Psoas muscle (tissue), 7 donors: ENCODE measurements at regions not wholly inside any gene's neighbourhood (a gene's known extent, or its start where the extent isn't known, plus 50 kb on each side); places are given as distances from the start of the nearest gene placed in this dataset.
"Not testable (repeated sequence)": the region's sequence is repeated elsewhere in the genome, so short reads cannot be mapped to it uniquely, and the experiment has no call there.

Experiments used
- ATAC-seq, 4 donors: fragments of 200-7000 bp; cut with Tn5 transposase; one replicate each; pipeline ENCODE4 v1.9.1; 2020; ENCODE audit warnings: moderate library complexity in 3 of 4, mild to moderate bottlenecking in 2 of 4
- DNase-seq, 2 donors: peaks; one replicate each; pipeline ENCODE4 v3.0.0-alpha.2; 2020
- H3K27ac ChIP-seq: fragments of 200-600 bp; one replicate; pipeline ENCODE4 v1.8.0; 2022
- H3K27me3 ChIP-seq, 3 donors: fragments of 200-600 bp in 1 of 3; one replicate each; pipeline versions ENCODE4 v1.6.1 to v1.8.0; 2013 to 2022; ENCODE audit warnings: low read length in 2 of 3, mild to moderate bottlenecking in 2 of 3, moderate library complexity in 1 of 3; ENCODE audit not compliant: insufficient read depth in 3 of 3
- H3K36me3 ChIP-seq, 2 donors: fragments of 200-600 bp in 1 of 2; one replicate each; pipeline versions ENCODE4 v1.6.1 to v1.8.0; 2013 to 2022; ENCODE audit warnings: low read depth in 1 of 2, mild to moderate bottlenecking in 1 of 2, moderate library complexity in 1 of 2; ENCODE audit not compliant: insufficient read depth in 1 of 2
- H3K4me1 ChIP-seq: fragments of 200-600 bp; one replicate; pipeline ENCODE4 v1.8.0; 2022
- H3K4me3 ChIP-seq: fragments of 200-600 bp; one replicate; pipeline ENCODE4 v1.8.0; 2022; ENCODE audit warnings: mild to moderate bottlenecking
- H3K9me3 ChIP-seq: fragments of 200-600 bp; one replicate; pipeline ENCODE4 v1.8.0; 2022
- WGBS, 3 donors: extraction: QIAGEN DNeasy Blood & Tissue Kit; methylation state at CpG; one replicate each; pipeline versions ENCODE4 v1.1.6 to v1.1.7; 2013; 5-methylcytosine and 5-hydroxymethylcytosine counted together
- intact Hi-C, 2 donors: fragments of 100-400 bp; cut with DNase I; formaldehyde crosslinking; loops; one replicate each; pipeline versions ENCODE4 v1.11.0 to v1.14.2; 2022
- TF ChIP-seq, protein P1 (sequence below): fragments of 200-600 bp; IDR thresholded peaks from one replicate; pipeline ENCODE4 v1.8.0; 2022; ENCODE audit warnings: antibody characterized with exemption
- donor health status: healthy with polysubstance abuse.
- donor health status: DM: no; HTN: no; CAD: no; lungs with moderate emphysema.
- donor health status: Bipolar disorder and iron deficiency.
- donor health status: healthy.
- donor health status: DM: yes; HTN: yes; CAD: no.
- donor health status: DM: no; HTN: no; CAD: no.
- donor health status: DM: yes; HTN: yes; CAD: no.

DNA sequence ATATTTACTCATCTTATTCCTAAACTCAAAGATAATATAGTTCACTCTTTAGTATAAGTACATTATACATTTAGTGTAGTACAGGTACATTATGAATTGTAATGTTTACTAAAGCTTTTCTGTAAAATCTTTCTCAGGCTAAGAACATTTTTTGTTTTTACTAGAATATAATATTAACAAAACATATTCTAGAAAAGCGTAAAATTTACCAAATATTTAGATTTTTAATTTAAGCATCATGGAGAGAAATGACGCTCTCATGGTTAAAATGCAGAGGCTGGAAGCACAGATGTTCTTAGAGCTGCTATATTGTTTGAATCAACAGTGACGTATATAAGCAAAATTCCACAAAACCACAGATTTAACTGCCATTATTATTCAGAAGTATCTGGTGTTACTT lies 54.7 kb upstream of the NBPF15 start:
- intact Hi-C loops, DNase-seq, H3K4me3 ChIP-seq, ATAC-seq, H3K36me3 ChIP-seq, H3K27me3 ChIP-seq, H3K9me3 ChIP-seq, H3K27ac ChIP-seq, H3K4me1 ChIP-seq: not testable (repeated sequence)
- WGBS, 3 donors: 91 to 95% methylated on average over 2 to 3 of the region's 3 CpGs; no CpG with 5 or more reads in 1 of the 3 donors

- H3K36me3 ChIP-seq, H3K27ac ChIP-seq, ATAC-seq, DNase-seq, H3K4me3 ChIP-seq, H3K9me3 ChIP-seq, H3K4me1 ChIP-seq, intact Hi-C loops, H3K27me3 ChIP-seq: not testable (repeated sequence)
- 91 to 99% (median 98%) methylated on average over 2 of the region's 2 CpGs for WGBS, 3 donors
These were observed 55.4 kb upstream of the NBPF15 start for GRCh38 chr1:144516906-144517305.

- H3K27ac ChIP-seq, H3K27me3 ChIP-seq, H3K4me1 ChIP-seq, H3K36me3 ChIP-seq, intact Hi-C loops, H3K4me3 ChIP-seq, DNase-seq, ATAC-seq, H3K9me3 ChIP-seq: not testable (repeated sequence)
- 82 to 85% (median 84%) methylated on average over 7 to 8 of the region's 9 CpGs for WGBS, 3 donors
These were observed 57.0 kb upstream of the NBPF15 start for GRCh38 chr1:144518439-144518838.

DNA sequence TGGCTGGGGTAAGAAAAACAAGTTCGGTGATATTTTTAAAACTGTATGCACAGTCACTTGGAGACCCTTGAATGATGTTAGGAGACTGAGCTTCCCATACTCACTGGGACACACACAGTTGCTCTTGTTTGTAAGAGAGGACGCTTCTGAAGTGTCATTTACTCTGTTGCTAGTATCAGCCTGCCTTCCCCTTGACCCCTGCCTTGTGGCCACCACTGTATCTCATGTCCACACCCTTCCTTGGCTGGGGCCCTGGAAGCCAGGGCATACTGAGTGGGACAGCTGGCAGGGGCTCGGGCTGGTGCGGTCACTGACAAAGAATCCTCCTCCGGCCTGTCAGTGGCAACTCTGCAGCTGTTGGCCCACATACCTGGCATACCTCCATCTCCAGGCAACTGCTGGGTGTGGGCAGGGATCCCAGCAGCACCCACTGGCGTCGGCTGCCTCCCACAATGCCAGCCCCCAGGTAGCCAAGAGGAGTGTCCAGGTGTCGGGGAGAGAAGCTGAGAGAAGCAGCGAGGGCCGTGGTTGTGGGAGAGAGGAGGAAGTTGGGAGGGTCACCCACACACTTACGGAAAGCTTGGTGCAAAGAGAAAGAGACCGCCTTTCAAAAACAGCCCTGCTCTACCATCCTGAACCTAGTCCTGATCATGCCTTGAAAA lies 58.2 kb upstream of the NBPF15 start:
- ATAC-seq: peak in 1 of 4 donors; percentile 62
- H3K27me3 ChIP-seq, H3K9me3 ChIP-seq, H3K27ac ChIP-seq, intact Hi-C loops, H3K36me3 ChIP-seq, H3K4me1 ChIP-seq, H3K4me3 ChIP-seq: not testable (repeated sequence)
- 18 to 38% (median 35%) methylated on average over 6 to 10 of the region's 12 CpGs for WGBS, 3 donors
- peak in 1 of 2 donors; percentile 34 for DNase-seq

DNA sequence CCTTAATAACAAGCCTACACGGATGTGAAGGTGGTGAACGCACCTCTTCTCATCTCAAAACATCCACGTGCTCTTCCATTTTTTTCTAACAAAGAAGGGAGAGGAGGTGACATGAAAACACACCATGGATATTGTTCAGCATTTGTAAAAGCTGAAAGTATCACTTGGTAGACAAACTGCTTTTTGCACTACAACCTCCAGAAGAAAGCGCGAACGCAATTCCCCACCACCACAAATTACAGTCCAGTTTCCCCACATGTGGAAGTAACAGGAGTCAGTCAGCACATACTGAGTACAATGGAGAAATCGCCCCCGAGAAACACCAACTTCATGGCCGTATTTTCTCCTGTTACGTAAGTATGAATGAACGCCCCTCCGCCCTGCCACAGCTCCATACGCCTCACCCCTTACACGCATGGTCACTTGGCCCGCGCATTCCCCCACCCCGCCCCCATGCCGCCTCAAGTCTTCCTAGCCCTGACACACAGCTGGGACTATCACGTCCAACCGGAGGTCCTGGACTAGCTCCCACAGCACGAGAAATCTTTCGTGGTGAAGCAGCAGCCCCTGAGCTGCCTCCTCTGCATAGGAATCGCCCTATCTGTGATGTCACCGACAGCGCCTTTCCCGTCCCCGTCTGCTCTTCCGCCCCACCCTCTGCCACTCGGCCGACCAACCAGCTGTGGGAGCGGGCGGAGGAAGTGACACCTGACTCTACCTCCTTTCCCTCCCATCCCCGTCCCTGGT lies 62.4 kb upstream of the NBPF15 start:
- H3K4me3 ChIP-seq, H3K27me3 ChIP-seq, H3K9me3 ChIP-seq, H3K4me1 ChIP-seq, H3K27ac ChIP-seq, H3K36me3 ChIP-seq, intact Hi-C loops: not testable (repeated sequence)
- ATAC-seq: peak; percentile 62 to 91 (median 76)
- WGBS, 3 donors: 21 to 33% (median 31%) methylated on average over 22 to 30 of the region's 33 CpGs
- peak; percentile 24 to 41 for DNase-seq

GRCh38 chr1:144532156-144532607 lies 60.5 kb upstream of the PPIAL4F start:
- H3K9me3 ChIP-seq, DNase-seq, H3K4me3 ChIP-seq, H3K27me3 ChIP-seq, H3K4me1 ChIP-seq, H3K27ac ChIP-seq, intact Hi-C loops, H3K36me3 ChIP-seq: not testable (repeated sequence)
- TF ChIP-seq, protein P1, sequence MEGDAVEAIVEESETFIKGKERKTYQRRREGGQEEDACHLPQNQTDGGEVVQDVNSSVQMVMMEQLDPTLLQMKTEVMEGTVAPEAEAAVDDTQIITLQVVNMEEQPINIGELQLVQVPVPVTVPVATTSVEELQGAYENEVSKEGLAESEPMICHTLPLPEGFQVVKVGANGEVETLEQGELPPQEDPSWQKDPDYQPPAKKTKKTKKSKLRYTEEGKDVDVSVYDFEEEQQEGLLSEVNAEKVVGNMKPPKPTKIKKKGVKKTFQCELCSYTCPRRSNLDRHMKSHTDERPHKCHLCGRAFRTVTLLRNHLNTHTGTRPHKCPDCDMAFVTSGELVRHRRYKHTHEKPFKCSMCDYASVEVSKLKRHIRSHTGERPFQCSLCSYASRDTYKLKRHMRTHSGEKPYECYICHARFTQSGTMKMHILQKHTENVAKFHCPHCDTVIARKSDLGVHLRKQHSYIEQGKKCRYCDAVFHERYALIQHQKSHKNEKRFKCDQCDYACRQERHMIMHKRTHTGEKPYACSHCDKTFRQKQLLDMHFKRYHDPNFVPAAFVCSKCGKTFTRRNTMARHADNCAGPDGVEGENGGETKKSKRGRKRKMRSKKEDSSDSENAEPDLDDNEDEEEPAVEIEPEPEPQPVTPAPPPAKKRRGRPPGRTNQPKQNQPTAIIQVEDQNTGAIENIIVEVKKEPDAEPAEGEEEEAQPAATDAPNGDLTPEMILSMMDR: peak; percentile 41
- peak in 3 of 4 donors; percentile 55 to 67 (median 63) for ATAC-seq
- 31 to 38% (median 36%) methylated on average over 7 to 9 of the region's 9 CpGs for WGBS, 3 donors

DNA sequence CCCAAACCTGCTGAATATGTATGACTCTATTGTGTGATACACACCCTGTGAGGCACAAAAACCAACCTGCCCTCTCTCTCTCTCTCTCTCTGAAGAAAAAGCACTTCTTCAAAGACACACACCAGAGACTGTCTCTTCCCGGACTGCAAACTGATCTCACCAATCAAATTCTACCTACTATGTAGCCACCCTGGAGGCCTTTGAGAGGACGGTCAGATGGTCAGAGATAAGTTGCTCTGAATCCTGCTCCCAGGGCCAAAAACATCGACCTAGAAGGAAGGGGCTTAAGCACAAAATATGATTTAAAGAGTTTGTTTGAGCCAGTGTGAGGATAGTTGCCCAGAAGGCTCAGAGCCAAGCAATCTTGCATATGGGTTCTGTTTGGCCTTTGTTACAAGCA lies 59.2 kb upstream of the PPIAL4F start:
- H3K4me1 ChIP-seq, ATAC-seq, H3K9me3 ChIP-seq, DNase-seq, intact Hi-C loops, H3K27ac ChIP-seq, H3K36me3 ChIP-seq, H3K4me3 ChIP-seq, H3K27me3 ChIP-seq: not testable (repeated sequence)
- 62 to 64% (median 62%) methylated on average over 3 of the region's 3 CpGs for WGBS, 3 donors

DNA sequence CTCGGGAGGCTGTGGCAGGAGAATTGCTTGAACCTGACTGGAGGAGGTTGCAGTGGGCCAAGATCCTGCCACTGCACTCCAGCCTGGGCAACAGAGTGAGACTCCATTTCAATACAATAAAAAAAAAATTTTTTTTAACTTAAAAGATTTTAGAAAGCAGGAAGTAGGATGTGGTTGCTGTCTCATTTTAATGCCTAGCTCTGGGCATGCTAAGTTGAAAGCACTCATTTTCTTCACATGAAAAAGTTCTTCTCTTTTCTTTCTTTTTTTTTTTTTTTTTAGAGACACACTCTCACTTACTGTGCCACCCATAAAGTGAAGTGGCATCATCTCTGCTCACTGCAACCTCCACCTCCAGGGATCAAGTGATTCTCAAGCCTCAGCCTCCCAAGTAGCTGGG lies 58.4 kb upstream of the PPIAL4F start:
- ATAC-seq, H3K4me3 ChIP-seq, H3K36me3 ChIP-seq, DNase-seq, H3K27me3 ChIP-seq, intact Hi-C loops, H3K4me1 ChIP-seq, H3K9me3 ChIP-seq, H3K27ac ChIP-seq: not testable (repeated sequence)
- 81 to 91% (median 82%) methylated on average over 1 of the region's 1 CpG for WGBS, 3 donors

- intact Hi-C loops, H3K4me1 ChIP-seq, H3K36me3 ChIP-seq, H3K27ac ChIP-seq, DNase-seq, ATAC-seq, H3K4me3 ChIP-seq, H3K27me3 ChIP-seq, H3K9me3 ChIP-seq: not testable (repeated sequence)
- 94 to 100% (median 100%) methylated on average over 1 of the region's 1 CpG for WGBS, 3 donors
These were observed 56.0 kb upstream of the PPIAL4F start for GRCh38 chr1:144536677-144537076.

DNA sequence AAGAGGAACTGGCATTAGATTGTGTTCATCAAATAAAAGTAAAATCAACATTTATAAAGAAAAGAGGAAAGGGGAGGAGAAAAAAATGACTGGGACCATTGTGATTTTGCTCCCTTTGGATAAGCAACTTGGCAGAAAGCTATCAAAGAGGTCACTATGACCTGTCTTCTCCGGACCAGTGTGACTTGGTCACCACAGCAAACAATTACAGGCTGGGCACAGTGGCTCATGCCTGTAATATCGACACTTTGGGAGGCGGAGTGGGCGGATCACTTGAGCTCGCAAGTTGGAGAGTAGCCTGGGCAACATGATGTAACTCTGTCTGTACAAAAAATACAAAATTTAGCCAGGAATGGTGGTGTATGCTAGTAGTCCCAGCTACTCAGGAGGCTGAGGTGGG lies 55.5 kb upstream of the PPIAL4F start:
- 51 to 74% (median 56%) methylated on average over 4 of the region's 5 CpGs for WGBS, 3 donors
- H3K27me3 ChIP-seq, H3K27ac ChIP-seq, H3K9me3 ChIP-seq, H3K36me3 ChIP-seq, DNase-seq, ATAC-seq, intact Hi-C loops, H3K4me1 ChIP-seq, H3K4me3 ChIP-seq: not testable (repeated sequence)
